ENCODE measurements at regions not wholly inside any gene's neighbourhood (a gene's known extent, or its start where the extent isn't known, plus 50 kb on each side); places are given as distances from the start of the nearest gene placed in this dataset.

DNA sequence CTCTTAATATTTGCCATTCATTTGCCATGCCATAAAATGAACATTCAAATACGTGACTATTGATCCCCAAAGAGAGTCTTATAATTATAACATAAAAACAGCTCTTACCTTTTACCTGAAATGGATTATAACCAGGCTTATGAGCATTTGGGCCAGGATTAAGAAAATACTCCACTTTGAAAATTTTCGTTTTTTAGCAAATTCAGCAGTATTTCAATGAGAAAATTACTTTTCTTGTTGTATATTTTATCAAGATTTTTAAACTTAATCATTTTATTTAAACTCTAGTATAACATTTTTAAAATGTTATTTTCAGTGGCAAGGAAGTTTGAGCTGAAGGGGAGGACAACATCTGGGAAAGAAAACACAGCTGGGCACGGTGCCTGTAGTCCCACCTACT, 59.0 kb upstream of the RAPGEF2 start:
- TF ChIP-seq, protein P1, sequence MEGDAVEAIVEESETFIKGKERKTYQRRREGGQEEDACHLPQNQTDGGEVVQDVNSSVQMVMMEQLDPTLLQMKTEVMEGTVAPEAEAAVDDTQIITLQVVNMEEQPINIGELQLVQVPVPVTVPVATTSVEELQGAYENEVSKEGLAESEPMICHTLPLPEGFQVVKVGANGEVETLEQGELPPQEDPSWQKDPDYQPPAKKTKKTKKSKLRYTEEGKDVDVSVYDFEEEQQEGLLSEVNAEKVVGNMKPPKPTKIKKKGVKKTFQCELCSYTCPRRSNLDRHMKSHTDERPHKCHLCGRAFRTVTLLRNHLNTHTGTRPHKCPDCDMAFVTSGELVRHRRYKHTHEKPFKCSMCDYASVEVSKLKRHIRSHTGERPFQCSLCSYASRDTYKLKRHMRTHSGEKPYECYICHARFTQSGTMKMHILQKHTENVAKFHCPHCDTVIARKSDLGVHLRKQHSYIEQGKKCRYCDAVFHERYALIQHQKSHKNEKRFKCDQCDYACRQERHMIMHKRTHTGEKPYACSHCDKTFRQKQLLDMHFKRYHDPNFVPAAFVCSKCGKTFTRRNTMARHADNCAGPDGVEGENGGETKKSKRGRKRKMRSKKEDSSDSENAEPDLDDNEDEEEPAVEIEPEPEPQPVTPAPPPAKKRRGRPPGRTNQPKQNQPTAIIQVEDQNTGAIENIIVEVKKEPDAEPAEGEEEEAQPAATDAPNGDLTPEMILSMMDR (conservative IDR thresholded peaks at IDR 0.05; ENCODE audit: low read depth, low read length): no peak
- TF ChIP-seq EZH2 (IDR thresholded peaks at IDR 0.05; ENCODE audit: low read length, unreplicated experiment): no peak

Data from PC-3 (cell line).